Progenitor cell of endocrine pancreas (in vitro differentiated cells): ENCODE measurements at regions not wholly inside any gene's neighbourhood (a gene's known extent, or its start where the extent isn't known, plus 50 kb on each side); places are given as distances from the start of the nearest gene placed in this dataset.

Experiments used
- DNase-seq: peaks from one replicate; pipeline ENCODE4 v3.0.0; 2021; ENCODE audit warnings: low spot score; ENCODE audit not compliant: unreplicated experiment
- H3K27ac Mint-ChIP-seq: 2 replicates; pipeline ENCODE4 v1.8.0; 2021; ENCODE audit warnings: mild to moderate bottlenecking, moderate library complexity, mixed read lengths
- H3K27me3 Mint-ChIP-seq: 2 replicates; pipeline ENCODE4 v1.8.0; 2021; ENCODE audit warnings: mixed read lengths
- H3K36me3 Mint-ChIP-seq: 2 replicates; pipeline ENCODE4 v1.8.0; 2022; ENCODE audit warnings: mixed read lengths; ENCODE audit not compliant: insufficient read depth
- H3K4me1 Mint-ChIP-seq: 2 replicates; pipeline ENCODE4 v1.8.0; 2021; ENCODE audit warnings: low read depth, mixed read lengths
- H3K4me3 Mint-ChIP-seq: 2 replicates; pipeline ENCODE4 v1.8.0; 2021; ENCODE audit warnings: low read depth, mild to moderate bottlenecking, moderate library complexity, mixed read lengths
- H3K9me3 Mint-ChIP-seq: 2 replicates; pipeline ENCODE4 v1.8.0; 2021; ENCODE audit warnings: low read depth, mixed read lengths
- CTCF ChIP-seq: fragments of 200-600 bp; sonication (generic); IDR thresholded peaks from one replicate; pipeline ENCODE4 v1.5.0; 2021; ENCODE audit warnings: antibody characterized with exemption, mild to moderate bottlenecking; ENCODE audit not compliant: unreplicated experiment

- peaks cover 5% of the 10 kb centered on the region for H3K4me1 Mint-ChIP-seq
These were observed 161.5 kb downstream of the MYLK4 start for GRCh38 chr6:2589171-2589661.

GRCh38 chr6:2583459-2583858, 167.3 kb downstream of the MYLK4 start:
- Mint-ChIP-seq H3K36me3 (peaks cover 2% of the 10 kb centered on the region), H3K4me3 (no peak overlapping the region), H3K27me3 (peaks cover 3% of the 10 kb centered on the region), H3K9me3 (peaks cover 37% of the 10 kb centered on the region), H3K27ac (no peak overlapping the region), H3K4me1 (peaks cover 15% of the 10 kb centered on the region)
- TF ChIP-seq CTCF: no peak
- no peak for DNase-seq

More at GRCh38 chr6:2589171-2589661, 161.5 kb downstream of the MYLK4 start:
- no peak for DNase-seq
- H3K36me3 Mint-ChIP-seq: peaks cover 2% of the 10 kb centered on the region
- H3K27ac Mint-ChIP-seq: no peak overlapping the region
- no peaks in the 10 kb centered on the region for H3K27me3 Mint-ChIP-seq
- peaks cover 37% of the 10 kb centered on the region for H3K9me3 Mint-ChIP-seq
- no peak overlapping the region for H3K4me3 Mint-ChIP-seq
- no peak for TF ChIP-seq CTCF

- peaks cover 30% of the 10 kb centered on the region for H3K9me3 Mint-ChIP-seq
- DNase-seq: no peak
- H3K4me1 Mint-ChIP-seq: peaks cover 15% of the 10 kb centered on the region
- H3K27me3 Mint-ChIP-seq: peaks cover 3% of the 10 kb centered on the region
- no peak overlapping the region for H3K27ac Mint-ChIP-seq
- H3K36me3 Mint-ChIP-seq: no peaks in the 10 kb centered on the region
- no peak overlapping the region for H3K4me3 Mint-ChIP-seq
- TF ChIP-seq CTCF: no peak
These were observed 168.5 kb downstream of the MYLK4 start for GRCh38 chr6:2582268-2582667.

GRCh38 chr6:2581611-2582010, 169.1 kb downstream of the MYLK4 start:
- H3K4me1 Mint-ChIP-seq: peaks cover 18% of the 10 kb centered on the region
- TF ChIP-seq CTCF: no peak
- H3K27me3 Mint-ChIP-seq: peaks cover 3% of the 10 kb centered on the region
- H3K27ac Mint-ChIP-seq: no peak overlapping the region
- no peak overlapping the region for H3K4me3 Mint-ChIP-seq
- DNase-seq: no peak
- H3K36me3 Mint-ChIP-seq: no peaks in the 10 kb centered on the region
- peaks cover 25% of the 10 kb centered on the region for H3K9me3 Mint-ChIP-seq

GRCh38 chr6:2581011-2581410, 169.7 kb downstream of the MYLK4 start:
- H3K27me3 Mint-ChIP-seq: peaks cover 3% of the 10 kb centered on the region
- no peaks in the 10 kb centered on the region for H3K36me3 Mint-ChIP-seq
- no peak for DNase-seq
- no peak overlapping the region for H3K4me3 Mint-ChIP-seq
- peaks cover 19% of the 10 kb centered on the region for H3K9me3 Mint-ChIP-seq
- no peak for TF ChIP-seq CTCF
- H3K4me1 Mint-ChIP-seq: peaks cover 18% of the 10 kb centered on the region
- no peak overlapping the region for H3K27ac Mint-ChIP-seq
